ENCODE measurements at regions not wholly inside any gene's neighbourhood (a gene's known extent, or its start where the extent isn't known, plus 50 kb on each side); places are given as distances from the start of the nearest gene placed in this dataset.

DNA sequence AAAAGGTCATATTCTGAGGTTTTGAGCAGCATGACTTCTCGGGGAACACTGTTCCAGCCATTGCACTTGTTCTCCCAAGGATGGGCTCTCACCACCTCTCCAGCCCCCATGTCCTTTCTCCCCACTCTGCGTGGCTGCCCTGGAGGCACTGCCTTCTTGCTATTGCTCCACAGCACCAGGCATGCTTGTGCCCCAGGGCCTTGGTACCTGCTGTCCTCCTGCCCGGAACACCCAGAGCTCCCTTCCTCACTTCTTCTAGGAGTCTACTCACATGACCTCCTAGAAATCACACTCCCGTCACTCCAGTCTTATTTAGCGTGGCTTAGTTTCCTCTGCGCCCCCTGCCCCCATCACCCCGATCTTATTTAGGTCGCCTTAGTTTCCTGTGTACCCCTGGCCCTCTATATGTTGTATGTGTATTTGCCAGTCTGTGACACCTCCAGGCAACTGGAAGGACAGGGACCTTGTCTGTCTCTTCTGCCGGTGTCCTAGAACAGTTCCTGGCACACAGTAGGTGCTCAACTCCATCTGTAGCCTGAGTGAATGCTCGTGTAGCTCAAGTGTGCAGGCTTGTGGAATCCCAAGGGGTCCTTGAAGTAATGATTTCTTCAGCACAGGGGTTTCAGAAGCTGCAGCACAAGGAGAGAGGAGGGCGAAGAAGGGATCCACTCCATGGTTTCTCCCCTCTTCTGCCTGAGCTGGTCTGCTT, 208.6 kb upstream of the CIBAR2 start:
- Histone ChIP-seq H3K36me3 (replicated peaks; ENCODE audit: low read depth, low read length) (no peaks in the 10 kb centered on the region), H3K79me2 (ENCODE audit: low read length) (no peaks in the 10 kb centered on the region), H3K27ac (ENCODE audit: low read length) (no peak overlapping the region), H3K9me3 (ENCODE audit: insufficient read depth, low read length) (no peaks in the 10 kb centered on the region), H3K9ac (ENCODE audit: low read length) (no peak overlapping the region), H3K4me1 (ENCODE audit: low read length) (no peaks in the 10 kb centered on the region), H3K4me2 (ENCODE audit: low read length) (no peak overlapping the region), H2AFZ (ENCODE audit: low read depth, low read length) (no peak overlapping the region), H3K27me3 (ENCODE audit: low read depth, low read length) (no peaks in the 10 kb centered on the region), H4K20me1 (ENCODE audit: insufficient read depth, low read length) (no peaks in the 10 kb centered on the region), H3K4me3 (ENCODE audit: low read length) (no peak overlapping the region)
- TF ChIP-seq EZH2phosphoT487 (IDR thresholded peaks at IDR 0.05; ENCODE audit: low read depth), result no peak
- TF ChIP-seq, protein P1, sequence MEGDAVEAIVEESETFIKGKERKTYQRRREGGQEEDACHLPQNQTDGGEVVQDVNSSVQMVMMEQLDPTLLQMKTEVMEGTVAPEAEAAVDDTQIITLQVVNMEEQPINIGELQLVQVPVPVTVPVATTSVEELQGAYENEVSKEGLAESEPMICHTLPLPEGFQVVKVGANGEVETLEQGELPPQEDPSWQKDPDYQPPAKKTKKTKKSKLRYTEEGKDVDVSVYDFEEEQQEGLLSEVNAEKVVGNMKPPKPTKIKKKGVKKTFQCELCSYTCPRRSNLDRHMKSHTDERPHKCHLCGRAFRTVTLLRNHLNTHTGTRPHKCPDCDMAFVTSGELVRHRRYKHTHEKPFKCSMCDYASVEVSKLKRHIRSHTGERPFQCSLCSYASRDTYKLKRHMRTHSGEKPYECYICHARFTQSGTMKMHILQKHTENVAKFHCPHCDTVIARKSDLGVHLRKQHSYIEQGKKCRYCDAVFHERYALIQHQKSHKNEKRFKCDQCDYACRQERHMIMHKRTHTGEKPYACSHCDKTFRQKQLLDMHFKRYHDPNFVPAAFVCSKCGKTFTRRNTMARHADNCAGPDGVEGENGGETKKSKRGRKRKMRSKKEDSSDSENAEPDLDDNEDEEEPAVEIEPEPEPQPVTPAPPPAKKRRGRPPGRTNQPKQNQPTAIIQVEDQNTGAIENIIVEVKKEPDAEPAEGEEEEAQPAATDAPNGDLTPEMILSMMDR (IDR thresholded peaks at IDR 0.05; ENCODE audit: low read depth, low read length), result no peak

DNA sequence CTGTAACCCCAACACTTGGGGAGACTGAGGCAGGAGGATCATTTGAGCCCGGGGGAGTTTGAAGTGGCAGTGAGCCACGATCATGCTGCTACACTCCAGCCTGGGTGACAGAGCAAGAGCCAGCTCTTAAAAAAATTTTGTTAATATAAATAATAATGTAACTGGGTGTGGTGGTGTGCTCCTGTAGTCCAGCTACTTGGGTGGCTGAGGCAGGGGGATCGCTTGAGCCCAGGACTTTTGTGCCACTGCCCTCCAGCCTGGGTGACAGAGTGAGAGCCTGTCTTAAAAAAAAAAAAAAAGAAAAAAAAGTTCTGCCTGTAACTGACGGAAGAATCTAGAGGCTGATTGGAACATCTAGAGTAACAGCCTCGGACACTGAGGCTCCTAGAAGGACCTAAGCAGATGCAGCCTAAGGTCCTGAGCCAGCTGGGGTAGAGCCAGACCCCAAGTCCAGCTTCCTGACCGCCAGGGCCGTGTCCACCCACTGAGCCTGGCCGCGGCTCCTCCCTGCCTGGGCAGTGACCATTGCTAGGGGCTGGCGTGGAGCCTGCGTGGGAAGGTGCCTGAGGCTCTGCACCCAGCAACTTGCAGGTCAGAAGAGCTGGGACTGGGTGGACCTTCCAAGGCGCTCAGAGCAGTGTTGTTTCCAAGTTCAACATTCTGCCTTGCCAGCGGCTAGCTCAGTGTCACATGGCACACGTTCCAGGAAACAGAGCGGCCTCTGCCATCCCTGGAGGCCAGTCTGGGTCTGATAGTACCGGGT, 209.4 kb upstream of the CIBAR2 start:
- Histone ChIP-seq H3K9ac (ENCODE audit: low read length) (no peak overlapping the region), H2AFZ (ENCODE audit: low read depth, low read length) (no peak overlapping the region), H3K4me2 (ENCODE audit: low read length) (no peak overlapping the region), H4K20me1 (ENCODE audit: insufficient read depth, low read length) (no peaks in the 10 kb centered on the region), H3K36me3 (replicated peaks; ENCODE audit: low read depth, low read length) (no peaks in the 10 kb centered on the region), H3K27ac (ENCODE audit: low read length) (no peak overlapping the region), H3K27me3 (ENCODE audit: low read depth, low read length) (no peaks in the 10 kb centered on the region), H3K4me3 (ENCODE audit: low read length) (no peak overlapping the region), H3K4me1 (ENCODE audit: low read length) (no peaks in the 10 kb centered on the region), H3K79me2 (ENCODE audit: low read length) (no peaks in the 10 kb centered on the region), H3K9me3 (ENCODE audit: insufficient read depth, low read length) (no peaks in the 10 kb centered on the region)
- TF ChIP-seq, protein P1 (IDR thresholded peaks at IDR 0.05; ENCODE audit: low read depth, low read length), result no peak
- TF ChIP-seq EZH2phosphoT487 (IDR thresholded peaks at IDR 0.05; ENCODE audit: low read depth), result no peak

DNA sequence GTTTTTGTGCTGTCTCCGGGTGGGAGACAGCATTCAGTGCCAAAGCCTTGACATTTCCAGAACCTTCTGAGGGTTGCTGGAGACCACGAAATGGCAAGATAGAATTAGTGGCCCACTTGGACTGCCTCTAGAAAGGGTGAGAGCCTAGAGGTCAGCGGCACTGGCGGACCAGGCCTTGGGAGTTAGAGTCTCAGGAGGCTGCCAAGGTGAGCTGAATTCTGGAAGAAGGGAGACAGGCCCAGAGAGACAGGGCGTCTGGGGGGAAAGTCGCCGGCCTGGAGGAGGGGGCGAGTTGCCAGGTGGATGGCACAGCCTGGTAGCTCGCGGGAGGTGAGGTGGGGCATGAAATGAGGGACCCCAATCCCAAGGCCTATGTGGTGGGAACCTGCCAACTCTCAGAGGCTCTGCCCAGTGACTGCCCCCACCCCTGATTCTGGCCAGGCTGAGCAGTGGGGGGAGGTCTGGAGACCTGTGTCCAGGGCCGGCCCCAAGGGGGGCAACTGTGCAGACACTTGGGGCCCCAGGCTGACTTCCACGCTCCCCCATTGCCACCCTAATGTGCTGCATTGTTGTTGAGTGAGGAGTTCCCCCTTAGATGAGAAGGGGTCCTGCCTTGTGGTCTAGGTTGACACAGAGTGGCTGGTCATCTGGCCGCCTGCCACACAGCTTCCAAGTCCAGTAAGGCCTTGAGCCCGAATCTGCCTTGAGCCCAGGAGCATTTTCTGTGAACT, 211.1 kb upstream of the CIBAR2 start:
- no peaks in the 10 kb centered on the region for H3K9me3 ChIP-seq (ENCODE audit: insufficient read depth, low read length)
- no peak overlapping the region for H3K4me3 ChIP-seq (ENCODE audit: low read length)
- H3K9ac ChIP-seq (ENCODE audit: low read length), result no peak overlapping the region
- no peaks in the 10 kb centered on the region for H3K4me1 ChIP-seq (ENCODE audit: low read length)
- no peak overlapping the region for H2AFZ ChIP-seq (ENCODE audit: low read depth, low read length)
- H3K27me3 ChIP-seq (ENCODE audit: low read depth, low read length), result no peaks in the 10 kb centered on the region
- H3K27ac ChIP-seq (ENCODE audit: low read length), result no peak overlapping the region
- no peak overlapping the region for H3K4me2 ChIP-seq (ENCODE audit: low read length)
- no peaks in the 10 kb centered on the region for H3K36me3 ChIP-seq (replicated peaks; ENCODE audit: low read depth, low read length)
- no peaks in the 10 kb centered on the region for H4K20me1 ChIP-seq (ENCODE audit: insufficient read depth, low read length)
- no peaks in the 10 kb centered on the region for H3K79me2 ChIP-seq (ENCODE audit: low read length)
- TF ChIP-seq EZH2phosphoT487 (IDR thresholded peaks at IDR 0.05; ENCODE audit: low read depth), result no peak
- TF ChIP-seq, protein P1 (IDR thresholded peaks at IDR 0.05; ENCODE audit: low read depth, low read length), result no peak

DNA sequence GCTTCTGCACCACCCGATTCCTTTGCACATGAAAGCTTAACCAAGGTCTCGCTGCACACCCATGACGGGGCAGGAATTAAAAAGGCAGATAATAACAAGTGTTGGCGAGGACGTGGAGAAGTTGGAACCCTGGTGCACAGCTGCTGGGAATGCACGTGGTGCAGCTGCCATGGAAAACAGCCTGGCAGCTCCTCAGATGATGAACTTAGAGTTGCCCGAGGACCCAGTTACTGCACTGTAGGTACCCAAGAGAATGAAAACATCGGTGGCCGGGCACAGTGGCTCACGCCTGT, 211.6 kb upstream of the CIBAR2 start:
- no peak overlapping the region for H3K4me3 ChIP-seq (ENCODE audit: low read length)
- H3K9me3 ChIP-seq (ENCODE audit: insufficient read depth, low read length), result no peaks in the 10 kb centered on the region
- no peaks in the 10 kb centered on the region for H3K36me3 ChIP-seq (replicated peaks; ENCODE audit: low read depth, low read length)
- no peak for TF ChIP-seq EZH2phosphoT487 (IDR thresholded peaks at IDR 0.05; ENCODE audit: low read depth)
- TF ChIP-seq, protein P1 (IDR thresholded peaks at IDR 0.05; ENCODE audit: low read depth, low read length), result no peak
- no peaks in the 10 kb centered on the region for H4K20me1 ChIP-seq (ENCODE audit: insufficient read depth, low read length)
- no peaks in the 10 kb centered on the region for H3K79me2 ChIP-seq (ENCODE audit: low read length)
- no peaks in the 10 kb centered on the region for H3K27me3 ChIP-seq (ENCODE audit: low read depth, low read length)
- no peak overlapping the region for H3K4me2 ChIP-seq (ENCODE audit: low read length)
- H2AFZ ChIP-seq (ENCODE audit: low read depth, low read length), result no peak overlapping the region
- no peak overlapping the region for H3K27ac ChIP-seq (ENCODE audit: low read length)
- H3K9ac ChIP-seq (ENCODE audit: low read length), result no peak overlapping the region
- H3K4me1 ChIP-seq (ENCODE audit: low read length), result no peaks in the 10 kb centered on the region
